Gastroesophageal sphincter (tissue), 3 donors: ENCODE measurements at regions not wholly inside any gene's neighbourhood (a gene's known extent, or its start where the extent isn't known, plus 50 kb on each side); places are given as distances from the start of the nearest gene placed in this dataset.

Experiments
- EP300 ChIP-seq: sonication (generic); formaldehyde crosslinking; IDR thresholded peaks from one replicate; pipeline ENCODE4 v1.6.1; 2017; ENCODE audit warnings: antibody characterized with exemption, mild to moderate bottlenecking
- POLR2A ChIP-seq, 2 donors: fragments of 450-650 bp; IDR thresholded peaks; one replicate each; pipeline ENCODE4 v1.6.1; 2017; ENCODE audit warnings: antibody characterized with exemption in 2 of 2, mild to moderate bottlenecking in 2 of 2, moderate library complexity in 1 of 2
- POLR2AphosphoS5 ChIP-seq: sonication (generic); formaldehyde crosslinking; IDR thresholded peaks from one replicate; pipeline ENCODE4 v1.6.1; 2017; ENCODE audit warnings: antibody characterized with exemption
- TF ChIP-seq, protein P1 (sequence below), 4 experiments: fragments of 200-600 bp in 2 of 4; fragments of 450-650 bp in 2 of 4; sonication (generic) in 1 of 4; IDR thresholded peaks; one replicate each; pipeline ENCODE4 v1.5.1; 2017 to 2019; ENCODE audit warnings: antibody characterized with exemption in 4 of 4, mild to moderate bottlenecking in 2 of 4, moderate library complexity in 2 of 4

DNA sequence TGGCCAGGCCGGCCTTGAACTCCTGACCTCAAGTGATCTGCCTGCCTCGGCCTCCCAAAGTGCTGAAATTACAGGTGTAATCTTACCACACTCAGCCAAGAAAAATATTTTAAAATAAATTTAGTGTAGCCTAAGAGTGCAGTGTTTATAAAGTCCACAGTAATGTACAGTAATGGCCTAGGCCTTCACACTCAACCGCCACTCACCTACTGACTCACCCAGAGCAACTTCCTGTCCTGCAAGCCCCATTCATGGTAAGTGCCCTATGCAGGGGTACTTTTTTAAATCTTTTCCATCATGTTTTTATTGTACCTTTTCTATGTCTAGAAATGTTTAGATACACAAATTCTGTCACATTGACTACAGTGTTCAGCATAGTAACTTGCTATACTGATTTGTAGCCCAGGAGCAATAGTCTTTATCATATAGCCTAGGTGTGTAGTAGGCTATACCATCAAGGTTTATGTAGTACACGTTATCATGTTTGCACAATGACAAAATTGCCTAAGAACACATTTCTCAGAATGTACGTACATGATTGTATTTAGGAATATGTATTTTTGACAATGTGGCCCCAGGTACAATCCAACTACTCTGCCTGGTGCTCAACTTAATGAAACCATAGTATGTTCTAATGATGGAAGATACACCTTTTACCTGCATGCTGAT is 455.2 kb downstream of the PCDH7 start:
- TF ChIP-seq POLR2A (IDR thresholded peaks at IDR 0.05) (no peak), EP300 (no peak), POLR2AphosphoS5 (no peak)
- TF ChIP-seq, protein P1, sequence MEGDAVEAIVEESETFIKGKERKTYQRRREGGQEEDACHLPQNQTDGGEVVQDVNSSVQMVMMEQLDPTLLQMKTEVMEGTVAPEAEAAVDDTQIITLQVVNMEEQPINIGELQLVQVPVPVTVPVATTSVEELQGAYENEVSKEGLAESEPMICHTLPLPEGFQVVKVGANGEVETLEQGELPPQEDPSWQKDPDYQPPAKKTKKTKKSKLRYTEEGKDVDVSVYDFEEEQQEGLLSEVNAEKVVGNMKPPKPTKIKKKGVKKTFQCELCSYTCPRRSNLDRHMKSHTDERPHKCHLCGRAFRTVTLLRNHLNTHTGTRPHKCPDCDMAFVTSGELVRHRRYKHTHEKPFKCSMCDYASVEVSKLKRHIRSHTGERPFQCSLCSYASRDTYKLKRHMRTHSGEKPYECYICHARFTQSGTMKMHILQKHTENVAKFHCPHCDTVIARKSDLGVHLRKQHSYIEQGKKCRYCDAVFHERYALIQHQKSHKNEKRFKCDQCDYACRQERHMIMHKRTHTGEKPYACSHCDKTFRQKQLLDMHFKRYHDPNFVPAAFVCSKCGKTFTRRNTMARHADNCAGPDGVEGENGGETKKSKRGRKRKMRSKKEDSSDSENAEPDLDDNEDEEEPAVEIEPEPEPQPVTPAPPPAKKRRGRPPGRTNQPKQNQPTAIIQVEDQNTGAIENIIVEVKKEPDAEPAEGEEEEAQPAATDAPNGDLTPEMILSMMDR (IDR thresholded peaks at IDR 0.05) = no peak
